Activated CD8-positive, alpha-beta memory T cell treated with anti-CD3 and anti-CD28 coated beads for 1 hour (primary cell): ENCODE measurements at regions not wholly inside any gene's neighbourhood (a gene's known extent, or its start where the extent isn't known, plus 50 kb on each side); places are given as distances from the start of the nearest gene placed in this dataset.

Experiments used
- DNase-seq, 2 donors: peaks; one replicate each; pipeline ENCODE4 v3.0.0-alpha.2; 2020; ENCODE audit warnings: low read depth in 1 of 2; ENCODE audit errors: extremely low read depth in 1 of 2

DNA sequence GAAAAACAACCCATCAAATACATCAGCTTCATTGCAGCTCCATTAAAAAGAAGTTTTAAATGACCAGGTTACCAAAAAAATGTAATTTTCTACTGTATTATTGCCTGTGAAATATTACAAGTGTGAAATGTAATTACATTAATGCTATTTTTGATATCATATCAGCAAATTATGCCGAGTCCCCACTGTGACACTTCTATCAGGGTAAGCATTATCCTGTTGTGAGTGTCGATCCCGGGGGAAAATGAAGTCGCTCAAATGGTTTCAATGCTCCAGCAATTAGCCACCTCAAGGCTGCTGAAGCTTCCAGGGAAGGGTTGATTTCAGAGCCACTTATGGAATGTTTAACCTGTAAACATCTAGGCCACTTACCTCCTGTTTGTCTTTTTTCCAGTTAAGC lies 70.4 kb downstream of the RCN1 start:
- DNase-seq, result no peak

DNA sequence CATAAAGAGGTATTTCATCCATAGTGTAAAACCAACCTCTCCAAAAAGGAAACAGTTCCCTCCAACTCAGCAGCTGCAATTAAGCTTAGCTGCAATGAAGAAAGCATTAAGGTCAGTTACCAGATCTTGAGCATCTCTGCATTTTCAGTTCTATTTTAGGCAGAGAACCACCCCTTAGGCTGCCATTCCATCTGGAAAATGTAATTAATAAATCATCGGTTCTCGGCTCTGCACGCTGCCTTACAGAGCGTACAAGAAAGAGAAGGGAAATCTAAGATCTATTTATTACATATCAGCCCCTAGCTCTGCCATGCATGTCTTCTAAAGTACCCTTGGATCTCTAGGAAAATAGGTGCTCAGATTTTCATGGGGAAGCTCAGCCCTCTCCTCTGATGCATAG lies 71.5 kb downstream of the RCN1 start:
- DNase-seq, result no peak

DNA sequence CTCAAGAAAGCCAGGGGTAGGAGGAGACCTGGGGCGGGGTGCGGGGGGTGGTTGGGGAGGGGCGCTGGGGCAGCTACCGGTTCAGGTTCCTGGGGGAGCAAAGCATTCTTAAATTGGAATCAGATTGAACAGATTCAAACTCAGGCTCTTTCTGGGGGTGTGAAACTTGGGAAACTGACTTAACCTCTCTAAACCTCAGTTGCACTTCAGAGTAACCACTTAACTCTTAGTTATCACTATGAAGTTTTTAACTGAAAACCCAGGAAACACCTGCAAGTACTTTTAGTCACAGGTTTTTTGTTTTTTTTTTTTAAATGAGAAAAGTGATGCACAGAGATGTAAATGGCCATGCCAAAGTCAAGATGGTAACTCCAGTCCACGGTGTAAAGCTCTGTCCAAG lies 72.0 kb downstream of the RCN1 start:
- no peak for DNase-seq

DNA sequence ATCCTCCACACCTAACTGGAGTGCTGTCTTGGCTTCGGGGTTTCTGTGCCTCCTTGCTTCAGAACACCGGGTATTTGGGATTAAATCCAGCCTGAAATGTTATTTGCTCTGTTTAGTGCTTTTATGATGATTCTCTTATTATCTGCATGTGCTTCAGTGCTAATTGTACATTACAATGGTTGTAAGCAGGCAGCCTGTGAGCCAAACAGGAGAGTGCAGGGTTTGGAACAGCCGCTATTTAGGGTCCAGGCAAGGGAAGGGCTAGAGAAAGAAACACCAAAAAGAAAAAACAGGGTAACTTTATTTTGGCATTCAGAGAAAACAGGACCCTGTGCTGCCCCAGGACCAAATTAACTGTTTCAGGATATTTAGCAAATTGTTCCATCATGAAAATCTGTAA lies 72.7 kb downstream of the RCN1 start:
- no peak for DNase-seq

DNA sequence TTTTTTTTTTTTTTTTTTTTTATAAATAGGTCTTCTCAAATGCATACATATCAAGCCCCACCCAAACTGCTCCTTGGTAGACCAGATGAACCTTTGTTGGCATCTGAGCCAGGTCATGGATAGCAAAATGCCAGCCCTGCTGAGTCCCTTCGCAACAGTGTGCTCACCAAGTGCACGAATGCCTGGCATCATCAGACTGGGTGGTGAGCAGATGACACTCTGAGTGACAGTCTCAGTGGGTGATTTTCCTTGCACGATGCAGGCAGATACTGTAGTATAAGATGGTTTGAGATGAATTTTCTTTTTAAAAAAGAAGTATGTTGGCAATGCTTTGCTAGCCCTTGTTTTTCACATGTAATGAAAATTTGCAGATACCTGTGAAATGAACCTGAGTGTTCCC lies 74.0 kb downstream of the RCN1 start:
- DNase-seq, result no peak

DNA sequence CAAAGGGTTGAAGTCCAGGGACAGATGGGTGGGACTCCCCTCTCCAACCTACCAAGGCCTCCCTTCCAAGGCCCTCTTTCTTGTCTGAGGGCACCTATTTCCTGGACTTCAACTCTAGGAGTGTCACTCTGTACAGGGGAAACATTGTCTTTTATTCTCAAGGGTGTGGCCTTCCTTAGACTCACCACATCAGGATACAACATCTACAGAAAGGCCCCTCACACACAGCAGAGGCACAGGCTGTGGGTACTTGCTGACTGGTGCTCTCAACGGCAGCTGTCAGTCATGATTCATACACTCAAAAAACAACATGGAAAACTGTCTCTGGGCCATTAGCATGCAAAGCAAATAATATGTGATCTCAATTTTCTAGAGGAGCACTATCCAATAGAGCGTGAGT lies 78.0 kb downstream of the RCN1 start:
- DNase-seq, result no peak

DNA sequence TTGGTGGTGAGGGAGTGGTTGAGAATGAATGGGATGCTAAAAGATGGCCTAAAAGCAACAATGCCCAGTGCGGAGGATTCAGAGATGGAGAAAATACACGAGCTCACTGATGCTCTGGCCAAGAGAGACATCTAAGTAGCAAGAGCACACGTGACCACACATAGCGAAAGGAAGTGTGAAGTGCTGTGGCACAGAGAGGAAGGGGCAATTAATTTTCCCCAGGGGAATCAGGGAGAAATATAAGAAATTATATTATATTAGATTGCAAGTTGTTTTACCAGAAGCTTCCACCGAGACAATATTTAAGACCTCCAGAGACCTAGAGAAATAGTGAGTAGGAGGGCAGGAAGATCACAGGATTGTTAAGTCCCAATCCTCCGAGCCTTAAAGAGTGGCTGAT lies 80.6 kb downstream of the RCN1 start:
- DNase-seq, result no peak

DNA sequence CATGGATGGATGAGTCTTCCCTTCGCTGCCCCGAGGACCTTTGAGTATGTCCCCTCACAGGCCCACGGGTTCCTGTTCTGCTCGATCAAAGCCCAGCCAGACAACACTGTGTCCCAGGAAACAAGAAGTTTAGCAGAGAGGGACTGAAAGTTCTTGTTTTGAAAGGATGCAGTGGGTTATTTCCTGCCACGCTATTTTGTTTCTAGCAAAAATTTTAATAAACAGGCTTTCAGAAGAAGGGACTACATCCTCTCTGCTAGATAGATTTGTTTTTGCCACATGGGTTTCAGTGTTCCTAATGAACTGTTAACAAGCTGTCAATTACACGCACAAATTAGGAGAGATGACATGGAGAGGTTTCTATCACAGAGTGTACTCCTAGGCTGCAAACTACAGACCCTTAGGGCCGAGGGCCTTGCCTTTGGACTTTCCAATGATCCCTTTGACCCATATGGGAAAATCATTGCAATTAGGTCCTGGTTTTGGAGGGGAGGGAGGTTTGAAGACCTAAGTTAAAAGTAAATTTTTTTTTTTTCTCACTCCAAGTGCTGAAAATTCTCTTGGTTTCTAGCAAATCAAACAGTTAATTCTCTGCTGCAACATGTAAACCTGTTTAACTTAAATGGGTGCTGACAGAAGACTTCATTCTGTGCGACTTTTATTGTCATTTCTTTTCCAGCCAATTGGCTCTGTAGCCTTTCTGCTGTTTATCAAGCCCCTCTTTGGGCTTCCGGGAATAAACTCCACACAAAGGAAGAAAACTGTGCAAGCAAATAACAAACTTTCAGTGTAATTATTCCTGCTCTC lies 81.4 kb downstream of the RCN1 start:
- DNase-seq, result no peak

DNA sequence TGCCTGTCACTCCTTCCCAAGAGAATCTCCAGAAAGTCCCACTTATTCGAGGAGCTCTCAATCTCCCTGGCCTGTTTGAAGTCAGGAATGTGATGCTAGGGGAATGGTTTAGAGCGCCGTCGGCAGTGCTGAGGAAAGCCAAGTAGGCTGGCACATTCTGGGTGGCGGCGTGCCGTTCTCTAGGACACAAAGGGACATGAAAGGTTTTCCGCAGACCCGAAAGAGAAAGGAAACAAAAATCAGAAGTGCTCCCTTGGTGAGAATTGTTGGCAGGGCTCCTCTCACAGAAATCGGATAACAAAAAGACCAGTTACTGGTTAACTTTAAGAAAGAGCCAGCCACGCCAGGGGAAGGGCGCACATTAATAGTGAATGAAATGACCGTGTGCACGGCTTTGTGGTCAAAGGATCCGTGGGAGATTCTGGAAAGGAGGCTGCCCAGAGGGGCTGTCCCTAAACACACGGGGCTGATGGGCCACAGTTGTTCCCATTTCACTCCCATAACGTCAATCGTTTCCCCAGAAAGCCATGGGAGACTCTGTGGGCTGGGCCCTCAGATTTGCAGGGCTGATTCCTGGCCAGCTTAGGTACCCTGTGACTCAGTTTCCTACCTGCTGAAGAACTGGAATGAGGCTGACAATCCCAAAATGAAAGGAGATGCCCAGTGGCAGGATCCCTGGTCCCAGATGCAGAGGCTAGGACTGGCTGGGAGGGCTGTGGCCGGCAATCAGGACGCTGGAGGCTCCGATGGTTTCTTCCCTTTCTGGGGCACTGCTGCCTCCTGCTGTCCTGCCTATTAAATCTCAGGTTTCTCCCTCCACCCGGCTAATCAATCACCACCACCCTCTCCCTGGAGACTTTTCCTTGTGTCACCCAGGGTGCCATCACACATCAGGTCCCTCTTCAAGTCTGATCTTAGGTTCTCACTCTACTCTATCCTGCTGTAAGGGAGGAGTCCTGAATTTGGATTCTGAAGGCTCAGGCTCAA lies 82.3 kb downstream of the RCN1 start:
- DNase-seq, result no peak

DNA sequence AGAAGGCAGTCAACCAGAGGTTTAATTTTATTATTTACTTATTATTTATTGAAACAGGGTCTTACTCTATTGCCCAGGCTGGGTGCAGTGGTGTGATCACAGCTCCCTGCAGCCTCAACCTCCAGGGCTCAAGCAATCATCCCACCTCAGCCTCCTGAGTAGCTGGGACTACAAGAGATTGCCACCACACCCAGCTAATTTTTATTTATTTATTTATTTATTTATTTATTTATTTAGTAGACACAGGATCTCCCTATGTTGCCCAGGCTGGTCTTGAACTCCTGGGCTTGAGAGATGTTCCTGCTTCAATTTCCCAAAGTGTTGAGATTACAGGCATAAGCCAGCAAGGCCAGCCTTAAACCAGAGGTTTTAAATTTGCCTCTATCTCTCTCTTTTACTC lies 83.1 kb downstream of the RCN1 start:
- DNase-seq, result no peak

DNA sequence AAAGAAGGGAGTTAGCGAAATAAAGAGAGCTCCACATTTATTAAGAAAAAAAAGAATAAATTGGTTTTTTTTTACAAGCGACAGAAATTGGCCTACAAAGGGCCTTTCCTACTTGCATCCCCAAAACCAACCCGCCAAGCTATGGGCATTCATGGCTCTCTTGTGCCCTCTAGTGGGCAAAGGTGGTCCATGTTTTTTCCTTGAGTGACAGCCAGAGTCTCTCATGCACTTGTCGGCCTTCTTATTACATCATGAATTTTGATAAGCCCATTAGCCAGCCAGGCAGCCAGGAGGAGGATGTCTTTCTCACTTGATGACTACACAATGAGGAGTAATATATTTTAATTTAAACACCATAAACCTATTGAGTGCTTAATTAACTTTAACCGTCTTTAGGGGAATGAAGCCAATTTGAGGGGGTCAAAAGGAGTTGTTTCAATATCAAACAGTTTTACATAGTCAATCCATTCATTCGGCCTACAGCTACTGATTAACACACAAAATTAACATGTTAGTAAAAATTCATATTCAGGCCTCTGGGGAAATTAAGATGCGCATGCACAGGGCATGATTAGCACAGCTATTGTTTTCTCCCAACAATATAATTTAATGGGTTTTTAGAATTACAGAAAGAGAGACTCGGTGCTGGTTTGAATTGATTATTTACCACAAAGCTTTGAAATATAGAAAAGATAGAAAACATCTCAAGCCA lies 85.5 kb downstream of the RCN1 start:
- peak; percentile 39 to 54 for DNase-seq

DNA sequence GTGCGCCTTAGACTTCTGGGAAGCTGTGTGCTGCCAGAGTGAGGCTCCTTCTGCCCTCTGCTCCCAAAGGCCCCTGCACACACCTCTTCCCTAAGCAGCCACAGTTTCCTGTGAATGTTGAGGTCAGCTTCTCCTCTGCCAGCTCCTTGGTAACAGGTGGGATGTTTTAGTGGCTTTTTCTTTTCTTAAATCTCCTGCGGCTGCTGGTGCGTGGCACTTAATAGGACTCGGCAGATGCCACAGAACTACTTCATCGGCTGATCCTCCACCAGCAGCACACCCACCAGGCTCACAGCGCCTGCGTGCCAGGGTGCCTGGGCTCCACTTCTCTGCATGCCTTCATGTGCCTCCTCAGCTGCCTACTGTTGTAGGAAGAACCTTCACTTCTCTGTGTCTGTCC lies 87.8 kb downstream of the RCN1 start:
- DNase-seq, result no peak

DNA sequence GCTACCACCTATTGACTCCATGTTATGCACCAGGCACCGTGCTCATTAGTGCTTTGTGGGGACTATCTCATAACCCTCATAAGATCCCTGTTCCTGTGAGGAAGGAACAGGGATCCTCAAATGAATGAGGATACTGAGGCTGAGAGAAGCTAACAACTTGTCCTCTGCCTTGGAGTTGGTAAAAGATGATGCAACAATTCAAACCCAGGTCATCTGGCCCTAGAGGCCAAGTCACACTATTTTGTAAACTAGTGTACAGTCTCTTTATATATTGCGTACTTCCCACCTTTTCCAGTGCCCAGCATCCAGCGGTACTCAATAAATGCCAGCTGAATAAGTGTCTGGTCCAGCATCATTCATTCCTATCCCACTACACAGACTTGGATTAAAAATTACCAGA lies 92.6 kb downstream of the RCN1 start:
- DNase-seq, result no peak

DNA sequence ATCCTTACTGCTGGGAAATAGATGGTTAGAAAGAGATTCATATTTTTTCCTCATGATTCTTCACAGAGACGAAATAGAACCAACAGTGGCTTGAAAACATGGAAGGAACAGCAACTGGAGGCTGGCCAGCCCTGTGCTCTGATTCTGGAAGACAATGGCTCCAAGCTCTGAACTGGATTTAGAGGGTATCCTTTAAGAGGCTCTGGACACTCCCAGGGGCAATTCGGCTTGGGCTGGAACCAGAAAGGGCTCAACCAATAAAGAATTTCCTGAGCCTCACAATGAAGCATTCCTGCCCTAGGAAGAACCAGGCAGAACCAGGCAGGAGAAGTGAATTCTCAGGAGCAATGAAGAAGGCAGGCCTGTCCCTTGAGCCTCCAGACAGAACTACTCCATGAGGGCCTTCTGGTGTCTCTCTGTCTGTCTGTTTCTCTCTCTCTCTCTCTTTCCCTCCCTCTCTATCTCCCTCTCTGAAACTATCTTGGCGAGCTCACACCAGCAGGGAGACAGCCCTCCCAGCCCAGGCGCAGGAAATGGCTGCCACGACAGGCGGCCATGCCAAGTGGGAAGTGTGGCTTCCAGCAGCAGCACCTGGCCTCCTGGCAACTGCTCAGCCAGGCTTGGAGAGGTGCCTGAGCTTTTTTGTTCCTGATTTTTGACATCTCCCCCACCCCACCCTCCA lies 93.3 kb downstream of the RCN1 start:
- no peak for DNase-seq

DNA sequence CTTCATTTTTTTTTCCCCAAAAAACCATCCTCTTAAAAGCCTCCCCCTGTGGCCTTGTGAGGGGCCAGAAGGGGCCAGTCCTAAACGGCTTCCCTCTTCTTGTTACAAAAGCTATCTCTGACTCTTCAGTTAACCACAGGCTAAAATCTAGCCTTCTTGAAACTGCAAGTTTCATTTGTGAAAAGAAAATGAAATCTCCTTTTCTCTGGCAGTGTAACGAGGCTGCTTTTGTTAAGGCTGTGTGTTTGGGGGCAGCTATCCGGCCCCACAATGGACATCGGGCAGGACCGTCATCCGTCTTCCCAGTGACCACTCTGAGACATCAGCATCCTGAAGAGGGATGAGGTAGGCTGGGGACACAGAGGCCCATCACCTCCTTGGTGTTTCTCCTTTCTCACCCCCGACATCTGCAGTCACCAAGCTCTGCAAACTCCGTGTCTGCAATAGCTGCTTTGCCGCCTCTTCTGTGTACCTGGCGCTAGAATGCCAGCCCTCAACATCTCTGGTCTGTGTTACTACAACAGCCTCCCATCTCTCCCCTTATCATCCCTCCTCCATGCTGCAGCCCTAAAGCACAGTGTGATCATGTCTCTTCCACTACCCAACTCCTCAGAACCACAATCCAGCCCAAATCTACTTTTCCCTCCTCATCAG lies 94.0 kb downstream of the RCN1 start:
- no peak for DNase-seq

DNA sequence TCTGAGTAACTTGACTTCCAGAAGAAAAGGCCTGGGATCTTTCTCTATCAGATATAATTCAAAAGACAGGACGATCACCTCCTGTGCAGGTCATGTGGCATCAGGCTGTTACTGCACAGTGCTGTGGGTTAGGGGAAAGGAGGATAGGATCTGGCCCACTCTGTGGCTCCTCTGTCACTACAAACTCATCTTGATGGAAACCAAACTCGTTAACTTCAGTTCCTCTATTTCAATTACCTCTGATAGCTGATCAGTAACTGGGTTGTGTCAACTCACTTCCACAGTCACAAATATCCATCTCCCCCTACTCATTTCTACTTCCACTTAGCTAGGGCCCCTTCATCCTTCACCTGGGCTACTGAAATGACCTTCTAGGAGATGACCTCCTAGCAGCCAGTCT lies 95.2 kb downstream of the RCN1 start:
- no peak for DNase-seq

DNA sequence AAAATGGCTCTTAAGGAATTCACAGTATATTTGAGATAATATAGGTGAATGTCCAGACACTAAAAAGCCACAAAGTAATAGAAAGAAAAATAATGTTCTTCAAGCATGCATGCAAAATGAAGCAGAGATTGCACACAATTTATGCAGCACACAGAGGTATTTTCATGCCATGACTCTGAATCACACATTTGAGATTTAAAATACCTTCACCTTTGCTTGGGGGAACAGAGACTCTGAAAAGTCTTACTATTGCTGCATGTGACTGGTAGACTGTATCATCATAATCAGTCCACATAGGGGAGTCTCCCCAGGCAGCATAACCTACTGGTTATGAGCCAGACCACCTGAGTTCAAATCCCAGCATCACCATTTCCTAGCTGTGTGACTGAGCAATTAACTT lies 96.2 kb downstream of the RCN1 start:
- DNase-seq, result no peak

DNA sequence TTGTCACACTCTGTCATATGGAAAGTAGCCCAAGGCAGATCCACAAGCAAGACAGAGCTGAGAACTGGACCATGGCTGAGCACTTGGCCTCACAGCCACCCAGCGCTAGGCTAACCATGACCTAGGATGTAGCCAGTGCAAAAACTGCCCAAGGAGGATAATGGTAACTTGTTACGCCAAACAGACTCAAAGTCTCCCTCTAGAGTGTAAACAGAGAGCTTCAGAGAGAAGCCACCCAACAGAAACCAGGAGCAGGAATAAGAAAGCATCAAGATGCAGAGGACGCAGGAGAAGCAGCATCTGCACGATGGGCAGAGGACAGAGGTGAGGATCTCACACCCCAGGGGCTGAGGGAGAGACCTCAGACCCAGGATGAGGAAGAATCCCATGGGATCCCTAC lies 97.9 kb downstream of the RCN1 start:
- DNase-seq, result no peak

DNA sequence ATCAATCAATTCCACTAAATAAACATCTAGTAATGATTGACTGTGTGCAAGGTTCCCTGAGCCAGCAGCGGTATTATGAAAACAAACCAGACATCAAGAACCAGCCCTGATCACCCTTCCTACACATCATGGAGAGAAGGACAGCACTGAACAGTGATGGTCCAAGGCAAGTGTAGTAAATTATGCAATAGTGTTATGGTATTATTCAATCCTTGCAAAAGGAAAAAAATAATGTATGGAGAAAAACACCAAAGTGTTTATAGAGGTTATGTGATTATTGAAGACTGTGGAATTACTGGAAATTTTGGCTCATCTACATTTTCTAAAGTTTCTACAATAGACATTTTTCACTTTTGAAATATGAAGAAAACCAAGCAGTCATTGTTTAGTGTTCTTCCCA lies 105.3 kb downstream of the RCN1 start:
- no peak for DNase-seq

DNA sequence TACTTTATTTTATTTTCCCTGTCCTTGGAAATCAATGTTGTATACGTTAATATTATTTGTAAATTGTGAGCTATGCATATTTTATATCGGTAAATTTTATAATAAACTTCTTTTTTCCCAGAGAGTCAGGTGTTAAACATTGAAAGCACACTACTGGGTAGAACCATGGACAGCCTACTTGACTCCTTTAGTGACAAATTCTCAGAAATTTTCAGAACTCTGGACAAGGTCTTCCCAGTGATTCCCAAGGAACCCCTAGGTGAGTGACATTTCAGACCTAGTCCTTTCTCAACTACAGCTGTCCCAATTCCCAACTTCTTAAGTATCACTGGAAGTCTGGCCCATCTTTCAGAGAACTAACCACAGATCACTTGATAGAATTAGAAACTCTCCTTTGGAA lies 107.2 kb downstream of the RCN1 start:
- DNase-seq, result no peak
